ENCODE measurements at regions not wholly inside any gene's neighbourhood (a gene's known extent, or its start where the extent isn't known, plus 50 kb on each side); places are given as distances from the start of the nearest gene placed in this dataset.

GRCh38 chr18:1599196-1599595 lies 694.5 kb downstream of the ADCYAP1 start:
- TF ChIP-seq CTCF (IDR thresholded peaks at IDR 0.05): no peak
- no peaks in the 10 kb centered on the region for H3K27me3 ChIP-seq (ENCODE audit: control insufficient read depth in 1 of 2, insufficient read depth in 2 of 2, low read length in 2 of 2)
- CTCF ChIA-PET: no interaction called here

GRCh38 chr18:1604751-1605150 lies 700.1 kb downstream of the ADCYAP1 start:
- CTCF ChIA-PET: no interaction called here
- intact Hi-C loops (cut with DNase I, micrococcal nuclease): no loop called here
- DNase-seq: no peak
- no peak overlapping the region for H3K4me3 Mint-ChIP-seq
- no peaks in the 10 kb centered on the region for H3K36me3 ChIP-seq (ENCODE audit: insufficient read depth, low read length)
- H3K4me1 ChIP-seq (ENCODE audit: insufficient read depth, low read length): no peaks in the 10 kb centered on the region
- no peak overlapping the region for H3K27ac ChIP-seq (ENCODE audit: low read depth in 1 of 2, low read length in 2 of 2)
- H3K4me1 Mint-ChIP-seq (ENCODE audit: low read depth): no peaks in the 10 kb centered on the region
- no peaks in the 10 kb centered on the region for H3K9me3 Mint-ChIP-seq
- H3K4me3 ChIP-seq (ENCODE audit: low read length): no peak overlapping the region
- no peaks in the 10 kb centered on the region for H3K36me3 Mint-ChIP-seq (ENCODE audit: low read depth)
- no peak for ATAC-seq (ENCODE audit: poor library complexity)
- no peaks in the 10 kb centered on the region for H3K9me3 ChIP-seq (ENCODE audit: control insufficient read depth in 1 of 2, insufficient read depth in 1 of 2, low read length in 2 of 2)
- TF ChIP-seq CTCF (IDR thresholded peaks at IDR 0.05): no peak
- H3K27me3 ChIP-seq (ENCODE audit: control insufficient read depth in 1 of 2, insufficient read depth in 2 of 2, low read length in 2 of 2): no peaks in the 10 kb centered on the region
- POLR2A ChIA-PET: no interaction called here
- H3K27ac Mint-ChIP-seq: no peak overlapping the region
- no peaks in the 10 kb centered on the region for H3K27me3 Mint-ChIP-seq

More at GRCh38 chr18:1599196-1599595, 694.5 kb downstream of the ADCYAP1 start:
- Mint-ChIP-seq H3K9me3 (no peaks in the 10 kb centered on the region), H3K4me3 (no peak overlapping the region), H3K4me1 (ENCODE audit: low read depth) (no peaks in the 10 kb centered on the region), H3K27ac (no peak overlapping the region), H3K36me3 (ENCODE audit: low read depth) (no peaks in the 10 kb centered on the region), H3K27me3 (no peaks in the 10 kb centered on the region)
- Histone ChIP-seq H3K27ac (ENCODE audit: low read depth in 1 of 2, low read length in 2 of 2) (no peak overlapping the region), H3K36me3 (ENCODE audit: insufficient read depth, low read length) (no peaks in the 10 kb centered on the region), H3K9me3 (ENCODE audit: control insufficient read depth in 1 of 2, insufficient read depth in 1 of 2, low read length in 2 of 2) (no peaks in the 10 kb centered on the region), H3K4me3 (ENCODE audit: low read length) (no peak overlapping the region), H3K4me1 (ENCODE audit: insufficient read depth, low read length) (no peaks in the 10 kb centered on the region)
- POLR2A ChIA-PET: no interaction called here
- no peak for DNase-seq
- intact Hi-C loops (cut with DNase I, micrococcal nuclease): no loop called here
- no peak for ATAC-seq (ENCODE audit: poor library complexity)

GRCh38 chr18:1618364-1618763 lies 713.7 kb downstream of the ADCYAP1 start:
- H3K27me3 Mint-ChIP-seq: no peaks in the 10 kb centered on the region
- no peak overlapping the region for H3K27ac ChIP-seq (ENCODE audit: low read depth in 1 of 2, low read length in 2 of 2)
- H3K4me3 Mint-ChIP-seq: no peak overlapping the region
- DNase-seq: no peak
- H3K27me3 ChIP-seq (ENCODE audit: control insufficient read depth in 1 of 2, insufficient read depth in 2 of 2, low read length in 2 of 2): no peaks in the 10 kb centered on the region
- H3K36me3 ChIP-seq (ENCODE audit: insufficient read depth, low read length): no peaks in the 10 kb centered on the region
- H3K36me3 Mint-ChIP-seq (ENCODE audit: low read depth): no peaks in the 10 kb centered on the region
- H3K4me1 Mint-ChIP-seq (ENCODE audit: low read depth): no peaks in the 10 kb centered on the region
- no peak for TF ChIP-seq CTCF (IDR thresholded peaks at IDR 0.05)
- no peak overlapping the region for H3K4me3 ChIP-seq (ENCODE audit: low read length)
- intact Hi-C loops (cut with DNase I, micrococcal nuclease): no loop called here
- H3K4me1 ChIP-seq (ENCODE audit: insufficient read depth, low read length): no peaks in the 10 kb centered on the region
- ChIA-PET POLR2A (no interaction called here), CTCF (no interaction called here)
- H3K9me3 Mint-ChIP-seq: peaks cover 7% of the 10 kb centered on the region
- H3K9me3 ChIP-seq (ENCODE audit: control insufficient read depth in 1 of 2, insufficient read depth in 1 of 2, low read length in 2 of 2): no peaks in the 10 kb centered on the region
- H3K27ac Mint-ChIP-seq: no peak overlapping the region
- no peak for ATAC-seq (ENCODE audit: poor library complexity)
